ENCODE measurements at regions not wholly inside any gene's neighbourhood (a gene's known extent, or its start where the extent isn't known, plus 50 kb on each side); places are given as distances from the start of the nearest gene placed in this dataset.

GRCh38 chr5:38718771-38719391 lies 126.9 kb upstream of the OSMR start:
- no peak for DNase-seq (ENCODE audit: low spot score)

GRCh38 chr5:38719403-38719802 lies 126.4 kb upstream of the OSMR start:
- no peak for DNase-seq (ENCODE audit: low spot score)

GRCh38 chr5:38719916-38720315 lies 125.9 kb upstream of the OSMR start:
- no peak for DNase-seq (ENCODE audit: low spot score)

GRCh38 chr5:38720554-38721361 lies 125.1 kb upstream of the OSMR start:
- DNase-seq (ENCODE audit: low spot score), result no peak

- DNase-seq (ENCODE audit: low spot score), result no peak
Observed at GRCh38 chr5:38722918-38723317, 122.9 kb upstream of the OSMR start.

- DNase-seq (ENCODE audit: low spot score), result no peak
Observed at GRCh38 chr5:38723426-38723825, 122.4 kb upstream of the OSMR start.

- no peak for DNase-seq (ENCODE audit: low spot score)
Observed at GRCh38 chr5:38724301-38725030, 121.3 kb upstream of the OSMR start.

- no peak for DNase-seq (ENCODE audit: low spot score)
Observed at GRCh38 chr5:38725371-38725865, 120.4 kb upstream of the OSMR start.

- DNase-seq (ENCODE audit: low spot score), result no peak
Observed at GRCh38 chr5:38726279-38726678, 119.5 kb upstream of the OSMR start.

GRCh38 chr5:38728029-38728428 lies 117.8 kb upstream of the OSMR start:
- no peak for DNase-seq (ENCODE audit: low spot score)

- no peak for DNase-seq (ENCODE audit: low spot score)
Observed at GRCh38 chr5:38731461-38731860, 114.4 kb upstream of the OSMR start.

- no peak for DNase-seq (ENCODE audit: low spot score)
Observed at GRCh38 chr5:38734353-38734752, 111.5 kb upstream of the OSMR start.

GRCh38 chr5:38736089-38736488 lies 109.7 kb upstream of the OSMR start:
- DNase-seq (ENCODE audit: low spot score), result no peak

GRCh38 chr5:38737976-38738375 lies 107.8 kb upstream of the OSMR start:
- DNase-seq (ENCODE audit: low spot score), result no peak

GRCh38 chr5:38739011-38739704 lies 106.7 kb upstream of the OSMR start:
- no peak for DNase-seq (ENCODE audit: low spot score)

GRCh38 chr5:38739705-38740045 lies 106.1 kb upstream of the OSMR start:
- no peak for DNase-seq (ENCODE audit: low spot score)

GRCh38 chr5:38742821-38743220 lies 103.0 kb upstream of the OSMR start:
- no peak for DNase-seq (ENCODE audit: low spot score)

GRCh38 chr5:38743562-38743961 lies 102.2 kb upstream of the OSMR start:
- no peak for DNase-seq (ENCODE audit: low spot score)

GRCh38 chr5:38745836-38746732 lies 99.7 kb upstream of the OSMR start:
- DNase-seq (ENCODE audit: low spot score), result no peak

GRCh38 chr5:38749861-38750260 lies 96.0 kb upstream of the OSMR start:
- DNase-seq (ENCODE audit: low spot score), result no peak

GRCh38 chr5:38751103-38751502 lies 94.7 kb upstream of the OSMR start:
- no peak for DNase-seq (ENCODE audit: low spot score)
